Progenitor cell of endocrine pancreas (in vitro differentiated cells): ENCODE measurements at regions not wholly inside any gene's neighbourhood (a gene's known extent, or its start where the extent isn't known, plus 50 kb on each side); places are given as distances from the start of the nearest gene placed in this dataset.
"Not testable (repeated sequence)": the region's sequence is repeated elsewhere in the genome, so short reads cannot be mapped to it uniquely, and the experiment has no call there.

Experiments used
- DNase-seq: peaks from one replicate; pipeline ENCODE4 v3.0.0; 2021; ENCODE audit warnings: low spot score; ENCODE audit not compliant: unreplicated experiment
- H3K27ac Mint-ChIP-seq: 2 replicates; pipeline ENCODE4 v1.8.0; 2021; ENCODE audit warnings: mild to moderate bottlenecking, moderate library complexity, mixed read lengths
- H3K27me3 Mint-ChIP-seq: 2 replicates; pipeline ENCODE4 v1.8.0; 2021; ENCODE audit warnings: mixed read lengths
- H3K36me3 Mint-ChIP-seq: 2 replicates; pipeline ENCODE4 v1.8.0; 2022; ENCODE audit warnings: mixed read lengths; ENCODE audit not compliant: insufficient read depth
- H3K4me1 Mint-ChIP-seq: 2 replicates; pipeline ENCODE4 v1.8.0; 2021; ENCODE audit warnings: low read depth, mixed read lengths
- H3K4me3 Mint-ChIP-seq: 2 replicates; pipeline ENCODE4 v1.8.0; 2021; ENCODE audit warnings: low read depth, mild to moderate bottlenecking, moderate library complexity, mixed read lengths
- H3K9me3 Mint-ChIP-seq: 2 replicates; pipeline ENCODE4 v1.8.0; 2021; ENCODE audit warnings: low read depth, mixed read lengths
- TF ChIP-seq, protein P1 (sequence below): fragments of 200-600 bp; sonication (generic); IDR thresholded peaks from one replicate; pipeline ENCODE4 v1.5.0; 2021; ENCODE audit warnings: antibody characterized with exemption, mild to moderate bottlenecking; ENCODE audit not compliant: unreplicated experiment

DNA sequence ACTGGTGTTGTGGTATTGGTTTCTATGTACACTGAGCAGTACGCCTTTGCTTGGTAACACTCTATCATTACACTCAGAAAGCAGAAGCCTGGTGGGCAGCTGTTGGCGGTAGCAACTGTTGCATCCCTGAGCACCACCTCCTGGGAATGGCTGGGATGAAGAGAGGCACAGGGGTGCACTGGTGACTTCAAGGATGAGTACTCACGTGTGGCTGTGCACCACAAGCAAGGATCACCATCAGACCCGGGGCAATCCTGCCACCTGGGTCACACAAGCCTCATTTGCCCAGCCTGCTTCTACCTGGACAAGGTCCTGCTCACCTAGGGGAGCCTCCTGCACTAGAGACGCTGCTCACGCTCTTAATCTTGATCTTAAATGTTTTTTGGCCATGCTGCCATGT is 336.4 kb downstream of the SI start:
- TF ChIP-seq, protein P1, sequence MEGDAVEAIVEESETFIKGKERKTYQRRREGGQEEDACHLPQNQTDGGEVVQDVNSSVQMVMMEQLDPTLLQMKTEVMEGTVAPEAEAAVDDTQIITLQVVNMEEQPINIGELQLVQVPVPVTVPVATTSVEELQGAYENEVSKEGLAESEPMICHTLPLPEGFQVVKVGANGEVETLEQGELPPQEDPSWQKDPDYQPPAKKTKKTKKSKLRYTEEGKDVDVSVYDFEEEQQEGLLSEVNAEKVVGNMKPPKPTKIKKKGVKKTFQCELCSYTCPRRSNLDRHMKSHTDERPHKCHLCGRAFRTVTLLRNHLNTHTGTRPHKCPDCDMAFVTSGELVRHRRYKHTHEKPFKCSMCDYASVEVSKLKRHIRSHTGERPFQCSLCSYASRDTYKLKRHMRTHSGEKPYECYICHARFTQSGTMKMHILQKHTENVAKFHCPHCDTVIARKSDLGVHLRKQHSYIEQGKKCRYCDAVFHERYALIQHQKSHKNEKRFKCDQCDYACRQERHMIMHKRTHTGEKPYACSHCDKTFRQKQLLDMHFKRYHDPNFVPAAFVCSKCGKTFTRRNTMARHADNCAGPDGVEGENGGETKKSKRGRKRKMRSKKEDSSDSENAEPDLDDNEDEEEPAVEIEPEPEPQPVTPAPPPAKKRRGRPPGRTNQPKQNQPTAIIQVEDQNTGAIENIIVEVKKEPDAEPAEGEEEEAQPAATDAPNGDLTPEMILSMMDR, result no peak
- no peak for DNase-seq
- Mint-ChIP-seq H3K4me1 (no peaks in the 10 kb centered on the region), H3K4me3 (no peak overlapping the region), H3K9me3 (no peaks in the 10 kb centered on the region), H3K27ac (no peak overlapping the region), H3K36me3 (no peaks in the 10 kb centered on the region), H3K27me3 (no peaks in the 10 kb centered on the region)

DNA sequence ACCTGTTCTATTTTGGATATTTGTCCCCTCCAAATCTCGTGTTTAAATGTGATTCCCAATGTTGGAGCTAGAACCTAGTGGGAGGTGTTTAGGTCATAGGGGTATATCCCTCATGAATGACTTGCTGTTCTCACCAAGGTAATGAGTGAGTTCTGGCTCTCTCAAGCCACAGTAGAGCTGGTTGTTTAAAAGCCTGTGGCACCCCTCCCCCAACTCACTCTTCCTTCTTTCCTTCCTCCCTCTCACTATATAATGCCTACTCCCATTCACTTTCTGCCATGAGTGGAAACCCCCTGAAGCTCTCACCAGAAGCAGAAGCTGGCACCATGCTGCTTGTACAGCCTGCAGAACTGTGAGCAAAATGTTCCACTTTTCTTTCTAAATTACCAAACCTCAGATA is 341.1 kb downstream of the SI start:
- Mint-ChIP-seq H3K27me3 (no peaks in the 10 kb centered on the region), H3K27ac (no peak overlapping the region)

DNA sequence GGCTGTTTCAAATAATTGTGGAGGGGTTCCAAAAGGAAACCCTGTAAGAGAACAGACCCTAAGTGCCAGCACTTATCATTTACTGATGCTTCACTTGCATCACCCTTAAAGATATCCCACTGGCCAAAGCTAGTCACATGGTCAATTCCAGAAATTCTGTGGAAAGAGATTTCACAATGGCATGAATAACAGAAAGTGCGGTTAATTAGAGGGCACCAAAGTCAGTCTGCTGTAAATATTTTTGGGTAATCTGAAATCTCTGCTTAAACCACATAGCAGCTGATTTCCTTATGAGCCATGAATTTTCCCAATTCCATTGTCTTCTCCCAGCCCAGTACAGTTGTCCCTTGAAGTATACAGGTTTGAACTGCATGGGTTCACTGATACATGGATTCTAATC is 346.1 kb downstream of the SI start:
- Mint-ChIP-seq H3K27ac (no peak overlapping the region), H3K27me3 (no peaks in the 10 kb centered on the region), H3K4me1 (no peaks in the 10 kb centered on the region), H3K4me3 (no peak overlapping the region), H3K36me3 (no peaks in the 10 kb centered on the region), H3K9me3 (no peaks in the 10 kb centered on the region)
- TF ChIP-seq, protein P1, result no peak
- DNase-seq, result no peak

More for the DNA sequence above, 341.1 kb downstream of the SI start:
- TF ChIP-seq, protein P1, result no peak
- DNase-seq, result no peak
- Mint-ChIP-seq H3K36me3 (no peaks in the 10 kb centered on the region), H3K9me3 (no peaks in the 10 kb centered on the region), H3K4me1 (no peaks in the 10 kb centered on the region), H3K4me3 (no peak overlapping the region)

DNA sequence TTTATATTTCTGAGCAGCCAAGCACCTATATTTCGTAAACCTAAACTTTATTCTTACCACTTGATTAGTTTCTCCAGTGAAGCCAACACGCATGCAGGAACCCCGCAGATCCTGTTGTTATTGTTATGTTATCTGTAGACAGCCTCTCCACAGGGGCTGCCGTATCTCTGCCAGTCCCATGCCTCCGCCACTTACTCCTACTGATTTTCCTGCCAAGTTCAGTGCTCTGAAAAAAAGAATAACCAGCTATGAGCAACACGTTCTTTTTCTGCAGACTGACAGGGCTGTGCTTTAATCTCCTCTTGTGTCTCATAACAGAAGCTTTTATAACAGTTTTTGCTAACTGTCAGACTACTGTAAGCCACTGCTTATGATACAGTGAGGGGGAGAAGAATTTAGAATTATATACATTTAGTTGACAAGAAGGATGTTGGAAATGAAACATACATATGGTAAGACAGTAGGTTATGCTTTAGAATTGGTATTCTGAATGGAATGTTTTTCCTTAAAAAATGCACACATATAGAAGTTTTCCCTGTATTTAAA is 347.4 kb downstream of the SI start:
- Mint-ChIP-seq H3K4me3 (no peak overlapping the region), H3K9me3 (no peaks in the 10 kb centered on the region), H3K27me3 (no peaks in the 10 kb centered on the region), H3K36me3 (no peaks in the 10 kb centered on the region), H3K4me1 (no peaks in the 10 kb centered on the region), H3K27ac (no peak overlapping the region)
- DNase-seq, result no peak
- TF ChIP-seq, protein P1, result no peak

DNA sequence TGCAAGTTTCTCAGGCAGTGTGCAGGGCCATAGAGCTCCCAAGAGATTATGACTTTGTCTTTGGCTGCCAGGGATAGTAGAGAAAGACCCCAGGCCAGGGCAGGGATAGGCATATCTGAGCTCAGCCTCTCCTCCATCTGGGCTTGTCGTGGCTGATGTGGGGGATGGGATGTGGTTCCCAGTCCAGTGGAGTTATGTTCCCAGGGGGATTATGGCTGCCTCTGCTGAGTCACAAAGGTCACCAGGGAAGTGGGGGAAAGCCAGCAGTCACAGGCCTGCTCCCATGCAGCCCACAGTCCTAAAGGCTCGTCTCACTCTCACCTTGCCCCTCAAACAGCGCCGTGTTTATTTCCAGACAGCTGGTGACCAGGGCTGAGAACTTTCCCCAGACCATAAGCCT is 354.9 kb downstream of the SI start:
- DNase-seq, result no peak
- Mint-ChIP-seq H3K27me3 (no peaks in the 10 kb centered on the region), H3K27ac (no peak overlapping the region), H3K4me1 (no peaks in the 10 kb centered on the region), H3K36me3 (no peaks in the 10 kb centered on the region), H3K9me3 (no peaks in the 10 kb centered on the region), H3K4me3 (no peak overlapping the region)
- TF ChIP-seq, protein P1, result no peak

DNA sequence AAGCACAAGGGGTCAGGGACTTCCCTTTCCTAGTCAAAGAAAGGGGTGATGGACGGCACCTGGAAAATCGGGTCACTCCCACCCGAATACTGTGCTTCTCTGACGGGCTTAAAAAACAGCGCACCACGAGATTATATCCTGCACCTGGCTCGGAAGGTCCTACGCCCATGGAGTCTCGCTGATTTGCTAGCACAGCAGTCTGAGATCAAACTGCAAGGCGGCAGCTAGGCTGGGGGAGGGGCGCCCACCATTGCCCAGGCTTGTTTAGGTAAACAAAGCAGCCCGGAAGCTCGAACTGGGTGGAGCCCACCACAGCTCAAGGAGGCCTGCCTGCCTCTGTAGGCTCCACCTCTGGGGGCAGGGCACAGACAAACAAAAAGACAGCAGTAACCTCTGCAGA is 375.5 kb downstream of the SI start:
- H3K4me3 Mint-ChIP-seq, H3K9me3 Mint-ChIP-seq, H3K27me3 Mint-ChIP-seq, DNase-seq, H3K27ac Mint-ChIP-seq, H3K36me3 Mint-ChIP-seq, H3K4me1 Mint-ChIP-seq: not testable (repeated sequence)
